IMR-90 (cell line): ENCODE measurements at regions not wholly inside any gene's neighbourhood (a gene's known extent, or its start where the extent isn't known, plus 50 kb on each side); places are given as distances from the start of the nearest gene placed in this dataset.

Experiments
- ATAC-seq: fragments of 200-7000 bp; cut with Tn5 transposase; 2 replicates; pipeline ENCODE4 v1.9.1; 2020; ENCODE audit warnings: low read depth, mild to moderate bottlenecking, moderate library complexity
- BruUV-seq: library from RNA; stranded (reverse); fragments of 400-500 nt; replicated peaks from 2 replicates; lab custom pipeline; 2021; lab: Mats Ljungman, UMichigan
- CTCF ChIA-PET: fragments of 300-600 bp; formaldehyde crosslinking; extraction: SDS; loops from one replicate; lab custom pipeline; 2021; ENCODE audit warnings: antibody characterized with exemption; lab: Yijun Ruan, JAX
- POLR2A ChIA-PET: fragments of 300-600 bp; sonication (Branson Sonifier 250); formaldehyde crosslinking; loops from one replicate; lab custom pipeline; 2022; ENCODE audit warnings: antibody characterized with exemption; ENCODE audit not compliant: unreplicated experiment; lab: Charles Lee
- DNase-seq: peaks from one replicate; pipeline ENCODE4 v3.0.0; 2013
- H2AFZ ChIP-seq: replicated peaks from 2 replicates; pipeline ENCODE3; 2013; ENCODE audit warnings: low read length, mild to moderate bottlenecking; ENCODE audit not compliant: poor library complexity
- H2AK5ac ChIP-seq: 2 replicates; pipeline ENCODE4 v1.6.1; 2013; ENCODE audit warnings: low read depth, low read length, inconsistent platforms
- H2AK9ac ChIP-seq: replicated peaks from 2 replicates; pipeline ENCODE3; 2013; ENCODE audit warnings: mild to moderate bottlenecking, low read depth, low read length, moderate library complexity; ENCODE audit not compliant: poor library complexity
- H2BK120ac ChIP-seq: 2 replicates; pipeline ENCODE4 v1.6.1; 2013; ENCODE audit warnings: low read depth, low read length, inconsistent platforms
- H2BK15ac ChIP-seq: 3 replicates; pipeline ENCODE4 v1.6.1; 2013; ENCODE audit warnings: low read depth, low read length, inconsistent platforms
- H2BK20ac ChIP-seq: 2 replicates; pipeline ENCODE4 v1.6.1; 2013; ENCODE audit warnings: low read depth, mild to moderate bottlenecking, inconsistent platforms, low read length, moderate library complexity
- H2BK5ac ChIP-seq: 2 replicates; pipeline ENCODE4 v1.6.1; 2013; ENCODE audit warnings: mild to moderate bottlenecking, low read depth, low read length, inconsistent platforms; ENCODE audit not compliant: poor library complexity, severe bottlenecking
- H3K14ac ChIP-seq: replicated peaks from 2 replicates; pipeline ENCODE4 v1.6.1; 2013; ENCODE audit warnings: low read depth, low read length, inconsistent platforms
- H3K18ac ChIP-seq: 2 replicates; pipeline ENCODE4 v1.6.1; 2013; ENCODE audit warnings: low read depth, low read length, control low read depth
- H3K23ac ChIP-seq: 2 replicates; pipeline ENCODE4 v1.6.1; 2013; ENCODE audit warnings: low read depth, low read length, inconsistent platforms
- H3K27ac ChIP-seq: 2 replicates; pipeline ENCODE4 v1.5.1; 2013; ENCODE audit warnings: mild to moderate bottlenecking, control low read depth, low read length; ENCODE audit not compliant: insufficient read depth
- H3K27me3 ChIP-seq: 2 replicates; pipeline ENCODE4 v1.6.1; 2013; ENCODE audit warnings: low read length; ENCODE audit not compliant: control insufficient read depth, insufficient read depth
- H3K36me3 ChIP-seq: 2 replicates; pipeline ENCODE4 v1.6.1; 2013; ENCODE audit warnings: low read length, mixed read lengths; ENCODE audit not compliant: control insufficient read depth, insufficient read depth
- H3K4ac ChIP-seq: 2 replicates; pipeline ENCODE4 v1.6.1; 2013; ENCODE audit warnings: low read depth, low read length, inconsistent platforms
- H3K4me1 ChIP-seq: 2 replicates; pipeline ENCODE4 v1.6.1; 2013; ENCODE audit warnings: low read length, mixed read lengths; ENCODE audit not compliant: control insufficient read depth, insufficient read depth
- H3K4me2 ChIP-seq: 2 replicates; pipeline ENCODE4 v1.6.1; 2013; ENCODE audit warnings: low read depth, mild to moderate bottlenecking, control low read depth, low read length, moderate library complexity
- H3K4me3 ChIP-seq: 2 replicates; pipeline ENCODE4 v1.5.1; 2013; ENCODE audit warnings: low read depth, mild to moderate bottlenecking, control low read depth, low read length, moderate library complexity; ENCODE audit not compliant: insufficient read depth
- H3K56ac ChIP-seq: 2 replicates; pipeline ENCODE4 v1.6.1; 2013; ENCODE audit warnings: low read length, inconsistent platforms; ENCODE audit not compliant: insufficient read depth; ENCODE audit errors: extremely low read depth
- H3K79me1 ChIP-seq, 2 experiments: 2 replicates each; pipeline ENCODE4 v1.6.1; 2013; ENCODE audit warnings: low read length in 2 of 2, inconsistent platforms in 1 of 2, low read depth in 1 of 2
- H3K9ac ChIP-seq: 2 replicates; pipeline ENCODE4 v1.6.1; 2013; ENCODE audit warnings: low read depth, low read length, control low read depth
- H3K9me1 ChIP-seq: 2 replicates; pipeline ENCODE4 v1.6.1; 2013; ENCODE audit warnings: low read length, inconsistent platforms; ENCODE audit not compliant: insufficient read depth
- H3K9me3 ChIP-seq: 2 replicates; pipeline ENCODE4 v1.6.1; 2013; ENCODE audit warnings: low read length; ENCODE audit not compliant: control insufficient read depth, insufficient read depth
- H4K20me1 ChIP-seq: 2 replicates; pipeline ENCODE4 v1.6.1; 2013; ENCODE audit warnings: low read length, inconsistent platforms; ENCODE audit not compliant: insufficient read depth
- H4K5ac ChIP-seq: 2 replicates; pipeline ENCODE4 v1.6.1; 2013; ENCODE audit warnings: mild to moderate bottlenecking, low read depth, low read length, control low read depth
- H4K8ac ChIP-seq, 2 experiments: 2 replicates each; pipeline ENCODE4 v1.6.1; 2013; ENCODE audit warnings: low read depth in 2 of 2, low read length in 2 of 2, control low read depth in 1 of 2, inconsistent platforms in 1 of 2
- H4K91ac ChIP-seq: 2 replicates; pipeline ENCODE4 v1.6.1; 2013; ENCODE audit warnings: low read depth, low read length, inconsistent platforms; ENCODE audit not compliant: insufficient read depth
- MAFK ChIP-seq: IDR thresholded peaks from 2 replicates; pipeline ENCODE4 v1.6.1; 2012; ENCODE audit warnings: low read depth, low read length, improper control_type of control experiment
- WGBS, 2 experiments: methylation state at CpG; one replicate each; pipeline versions ENCODE4 v1.1.5 to v1.1.7; 2013; ENCODE audit warnings: missing lambda C conversion rate in 2 of 2; ENCODE audit not compliant: insufficient read length in 1 of 2; ENCODE audit errors: extremely low coverage in 2 of 2; 5-methylcytosine and 5-hydroxymethylcytosine counted together
- dilution Hi-C: fragments of 300-500 bp; cut with HindIII; formaldehyde crosslinking; loops from one replicate; pipeline ENCODE4 v1.14.3; 2018; ENCODE audit warnings: low sequenced_read_pairs; ENCODE audit not compliant: unreplicated experiment
- in situ Hi-C: fragments of 300-500 bp; cut with MboI; formaldehyde crosslinking; loops from 3 replicates; pipeline ENCODE4 v1.14.3; 2019; ENCODE audit warnings: low sequenced_read_pairs, inconsistent platforms, mixed read lengths
- intact Hi-C: fragments of 100-400 bp; cut with micrococcal nuclease; formaldehyde crosslinking; loops from 2 replicates; pipeline ENCODE4 v1.10.0; 2022
- TF ChIP-seq, protein P1 (sequence below): conservative IDR thresholded peaks from 2 replicates; pipeline ENCODE4 v1.5.1; 2012; ENCODE audit warnings: mild to moderate bottlenecking, low read depth, low read length, improper control_type of control experiment

DNA sequence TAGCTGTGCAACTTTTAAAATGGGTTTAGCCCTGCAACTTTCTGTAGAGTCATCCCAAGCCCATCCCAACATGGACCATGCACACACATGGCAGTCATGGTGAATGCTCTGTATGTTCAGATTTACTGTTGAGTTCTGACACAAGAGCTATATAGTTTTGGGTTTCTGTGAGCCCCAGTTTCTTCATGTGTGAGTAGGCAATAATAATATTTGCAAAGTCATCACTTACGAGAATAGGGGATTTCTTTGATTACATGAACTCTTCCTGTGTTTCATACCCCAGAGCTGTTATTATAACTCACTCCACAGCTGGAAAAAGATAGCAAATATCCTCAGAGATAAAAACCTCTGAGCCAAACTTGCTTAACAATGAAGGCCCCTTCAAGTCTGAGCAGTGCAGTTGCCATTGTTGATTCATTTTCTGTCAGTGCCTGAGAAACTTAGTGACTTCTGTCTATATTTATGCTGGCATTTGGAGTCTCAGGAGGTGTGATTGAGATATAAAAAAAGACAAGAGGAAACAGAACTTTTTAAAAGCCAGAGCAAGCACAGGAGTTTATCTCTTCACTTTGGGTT is 767.9 kb upstream of the API5 start:
- Histone ChIP-seq H3K4ac (no peak overlapping the region), H3K9ac (no peak overlapping the region), H3K56ac (no peak overlapping the region), H2BK20ac (no peak overlapping the region), H2BK15ac (no peak overlapping the region), H3K4me1 (no peaks in the 10 kb centered on the region), H3K27ac (no peak overlapping the region), H3K14ac (no peak overlapping the region), H2BK120ac (no peak overlapping the region), H3K23ac (no peak overlapping the region), H3K4me3 (no peak overlapping the region), H4K5ac (no peak overlapping the region), H3K9me3 (peaks cover 6% of the 10 kb centered on the region; the same call in 1 of the 2 replicates), H4K91ac (no peak overlapping the region), H2AFZ (no peak overlapping the region), H3K27me3 (no peaks in the 10 kb centered on the region), H3K79me1 (no peaks in the 10 kb centered on the region), H2AK9ac (no peak overlapping the region), H4K20me1 (no peaks in the 10 kb centered on the region), H3K18ac (no peak overlapping the region), H3K36me3 (no peaks in the 10 kb centered on the region), H3K9me1 (no peaks in the 10 kb centered on the region), H2BK5ac (no peak overlapping the region), H4K8ac (no peak overlapping the region), H3K4me2 (no peak overlapping the region), H2AK5ac (no peak overlapping the region)
- intact Hi-C loops (no loop called here), dilution Hi-C loops (no loop called here), in situ Hi-C loops (no loop called here)
- DNase-seq (no peak), ATAC-seq (no peak)
- BruUV-seq: no TSS peak
- ChIA-PET CTCF (no interaction called here), POLR2A (no interaction called here)
- no CpG with 5 or more reads among the region's 1 CpG for WGBS, 2 experiments
- TF ChIP-seq, protein P1, sequence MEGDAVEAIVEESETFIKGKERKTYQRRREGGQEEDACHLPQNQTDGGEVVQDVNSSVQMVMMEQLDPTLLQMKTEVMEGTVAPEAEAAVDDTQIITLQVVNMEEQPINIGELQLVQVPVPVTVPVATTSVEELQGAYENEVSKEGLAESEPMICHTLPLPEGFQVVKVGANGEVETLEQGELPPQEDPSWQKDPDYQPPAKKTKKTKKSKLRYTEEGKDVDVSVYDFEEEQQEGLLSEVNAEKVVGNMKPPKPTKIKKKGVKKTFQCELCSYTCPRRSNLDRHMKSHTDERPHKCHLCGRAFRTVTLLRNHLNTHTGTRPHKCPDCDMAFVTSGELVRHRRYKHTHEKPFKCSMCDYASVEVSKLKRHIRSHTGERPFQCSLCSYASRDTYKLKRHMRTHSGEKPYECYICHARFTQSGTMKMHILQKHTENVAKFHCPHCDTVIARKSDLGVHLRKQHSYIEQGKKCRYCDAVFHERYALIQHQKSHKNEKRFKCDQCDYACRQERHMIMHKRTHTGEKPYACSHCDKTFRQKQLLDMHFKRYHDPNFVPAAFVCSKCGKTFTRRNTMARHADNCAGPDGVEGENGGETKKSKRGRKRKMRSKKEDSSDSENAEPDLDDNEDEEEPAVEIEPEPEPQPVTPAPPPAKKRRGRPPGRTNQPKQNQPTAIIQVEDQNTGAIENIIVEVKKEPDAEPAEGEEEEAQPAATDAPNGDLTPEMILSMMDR: no peak
- TF ChIP-seq MAFK: peak; percentile 70
